ENCODE measurements at regions not wholly inside any gene's neighbourhood (a gene's known extent, or its start where the extent isn't known, plus 50 kb on each side); places are given as distances from the start of the nearest gene placed in this dataset.
"Not testable (repeated sequence)": the region's sequence is repeated elsewhere in the genome, so short reads cannot be mapped to it uniquely, and the experiment has no call there.

DNA sequence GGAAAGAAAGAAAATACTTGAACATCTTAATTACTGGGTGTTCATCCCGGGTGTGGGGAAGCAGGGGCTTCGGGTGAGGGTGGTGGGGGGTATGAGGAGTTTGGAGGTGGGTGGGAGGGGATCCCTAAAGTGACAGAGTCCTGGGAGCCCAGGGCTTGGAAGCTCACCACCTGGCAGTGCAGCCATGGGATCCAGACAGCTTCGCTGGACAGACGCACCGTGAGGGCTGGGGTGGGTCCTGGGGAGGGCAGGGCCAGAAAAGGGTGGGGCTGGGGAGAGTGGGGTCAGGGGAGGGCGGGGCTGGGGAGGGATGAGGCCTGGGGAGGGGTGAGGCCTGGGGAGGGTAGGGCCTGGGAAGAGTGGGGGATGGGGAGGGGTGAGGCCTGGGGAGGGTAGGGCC, 127.5 kb upstream of the LPCAT1 start:
- DNase-seq, result no peak

DNA sequence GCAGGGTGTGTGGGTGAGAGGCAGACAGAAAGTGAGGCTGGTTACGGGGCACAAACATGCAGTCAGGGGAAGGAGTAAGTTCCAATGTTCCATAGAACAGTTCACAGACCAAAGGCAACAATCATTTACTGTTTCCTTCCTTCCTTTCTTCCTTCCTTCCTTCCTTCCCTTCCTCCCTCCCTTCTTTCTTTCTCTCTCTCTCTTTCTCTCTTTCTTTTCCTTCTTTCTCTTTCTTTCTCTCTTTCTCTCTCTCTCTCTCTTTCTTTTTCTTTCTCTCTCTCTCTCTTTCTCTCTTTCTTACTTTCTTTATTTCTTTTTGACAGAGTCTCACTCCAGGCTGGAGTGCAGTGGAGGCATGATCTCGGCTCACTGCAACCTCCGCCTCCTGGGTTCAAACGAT, 125.8 kb upstream of the LPCAT1 start:
- DNase-seq, result no peak

DNA sequence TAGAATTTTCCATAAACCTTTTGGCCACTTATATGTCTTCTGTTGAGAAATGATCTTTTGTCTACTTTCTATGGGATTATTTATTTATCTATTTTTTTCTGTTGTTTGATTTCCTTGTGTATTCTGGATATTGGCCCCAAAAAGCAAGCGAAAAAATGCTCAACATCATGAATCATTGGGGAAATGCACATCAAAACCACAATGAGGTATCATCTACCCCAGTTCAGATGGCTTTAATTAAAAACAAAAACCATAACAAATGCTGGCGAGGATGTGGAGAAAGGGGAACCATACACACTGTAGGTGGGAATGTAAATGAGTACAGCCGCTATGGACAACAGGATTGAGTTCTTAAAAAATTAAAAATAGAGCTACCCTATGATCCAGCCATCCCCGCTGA, 125.0 kb upstream of the LPCAT1 start:
- DNase-seq, result no peak

DNA sequence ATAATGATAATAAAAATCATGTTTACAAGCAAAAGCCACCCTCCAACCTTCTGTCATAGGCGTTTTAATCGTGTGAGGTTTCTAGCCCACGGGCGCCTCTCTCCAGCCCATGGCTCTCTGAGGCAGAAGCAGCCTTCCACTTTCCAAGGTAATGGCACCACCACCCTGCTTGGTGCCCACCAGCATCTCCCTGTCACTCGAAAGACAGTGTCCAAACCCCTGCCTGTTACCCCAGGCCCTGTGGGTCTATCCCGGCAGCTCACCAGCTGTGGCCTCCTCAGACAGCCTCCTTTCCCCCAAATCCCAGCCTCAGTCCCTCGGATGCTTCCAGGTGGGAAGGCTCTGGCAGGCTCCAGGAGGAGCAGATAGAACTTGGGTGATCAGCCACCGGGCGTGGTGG, 123.8 kb upstream of the LPCAT1 start:
- DNase-seq, result no peak

DNA sequence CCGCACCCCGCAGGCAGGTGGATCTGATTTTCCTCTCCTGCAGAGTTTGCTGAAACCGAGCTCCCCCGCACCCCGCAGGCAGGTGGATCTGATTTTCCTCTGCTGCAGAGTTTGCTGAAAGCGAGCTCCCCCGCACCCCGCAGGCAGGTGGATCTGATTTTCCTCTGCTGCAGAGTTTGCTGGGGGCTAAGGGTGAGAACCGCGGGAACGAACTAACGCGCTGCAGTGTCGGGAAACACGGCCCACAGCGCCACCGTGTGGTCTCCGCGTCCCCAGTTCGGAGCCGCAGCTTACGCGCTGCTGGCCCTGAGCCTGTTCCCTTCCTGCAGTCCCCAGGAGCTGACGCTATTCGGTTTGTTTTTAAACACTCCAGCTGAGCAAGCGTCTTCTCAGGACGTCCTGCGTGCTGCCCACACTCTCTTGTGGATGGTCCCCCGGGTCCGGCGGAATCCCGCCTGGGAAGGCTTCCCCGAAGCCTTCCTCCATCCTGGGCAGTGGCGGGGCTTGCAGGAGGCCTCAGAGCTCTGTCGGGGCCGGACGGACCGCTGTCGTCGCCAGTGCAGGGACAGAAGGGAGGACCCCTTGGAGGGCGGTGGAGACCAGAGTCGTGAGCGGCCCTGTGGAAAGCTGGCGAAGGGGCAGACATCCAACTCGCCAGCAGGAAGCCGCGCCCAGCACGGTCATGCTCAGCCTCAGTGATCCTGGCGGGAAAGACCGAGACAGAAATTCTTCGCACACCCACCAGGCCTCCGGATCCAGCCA, 121.2 kb upstream of the LPCAT1 start:
- peak; percentile 83 for DNase-seq

DNA sequence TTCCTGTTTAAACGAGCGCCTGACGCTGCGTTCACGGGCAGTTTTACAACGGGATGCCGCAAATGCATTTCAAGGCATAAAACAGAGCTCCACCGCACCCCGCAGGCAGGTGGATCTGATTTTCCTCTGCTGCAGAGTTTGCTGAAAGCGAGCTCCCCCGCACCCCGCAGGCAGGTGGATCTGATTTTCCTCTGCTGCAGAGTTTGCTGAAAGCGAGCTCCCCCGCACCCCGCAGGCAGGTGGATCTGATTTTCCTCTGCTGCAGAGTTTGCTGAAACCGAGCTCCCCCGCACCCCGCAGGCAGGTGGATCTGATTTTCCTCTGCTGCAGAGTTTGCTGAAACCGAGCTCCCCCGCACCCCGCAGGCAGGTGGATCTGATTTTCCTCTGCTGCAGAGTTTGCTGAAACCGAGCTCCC, 120.6 kb upstream of the LPCAT1 start:
- DNase-seq, result not testable (repeated sequence)

DNA sequence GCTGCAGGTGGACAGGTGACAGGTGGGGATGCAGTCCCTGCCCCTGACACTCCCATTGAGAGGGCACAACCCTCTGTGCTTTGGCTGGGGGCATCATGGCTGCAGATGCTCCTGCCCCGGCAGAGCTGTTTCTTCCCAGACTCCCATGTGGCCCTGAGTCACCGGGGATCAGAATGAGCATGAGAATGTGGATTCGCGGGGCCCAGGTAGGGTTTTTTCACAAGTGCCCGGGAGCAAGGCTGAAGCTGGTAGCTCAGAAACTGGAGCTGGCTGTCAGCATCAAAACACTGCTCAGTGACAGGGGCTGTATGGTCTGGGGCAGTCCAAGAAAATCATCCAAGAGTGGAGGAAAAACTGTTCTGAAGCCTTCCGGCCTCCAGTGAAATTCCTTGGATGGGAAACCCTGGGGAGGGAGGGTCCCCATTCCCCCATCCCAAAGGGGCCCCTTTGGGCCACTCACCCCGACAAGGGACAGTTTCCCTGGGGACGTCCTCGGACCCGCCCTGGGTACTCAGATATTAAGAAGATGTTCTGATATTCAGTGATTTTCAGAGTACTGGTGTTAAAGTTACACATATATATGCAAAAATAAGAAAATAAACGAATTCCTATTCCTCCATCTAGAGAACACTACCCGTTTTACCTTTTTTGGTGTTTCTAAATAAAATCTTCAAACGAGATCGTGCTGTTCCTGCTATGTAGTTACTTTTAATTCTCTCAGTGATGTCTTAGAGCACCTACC, 120.1 kb upstream of the LPCAT1 start:
- no peak for DNase-seq

DNA sequence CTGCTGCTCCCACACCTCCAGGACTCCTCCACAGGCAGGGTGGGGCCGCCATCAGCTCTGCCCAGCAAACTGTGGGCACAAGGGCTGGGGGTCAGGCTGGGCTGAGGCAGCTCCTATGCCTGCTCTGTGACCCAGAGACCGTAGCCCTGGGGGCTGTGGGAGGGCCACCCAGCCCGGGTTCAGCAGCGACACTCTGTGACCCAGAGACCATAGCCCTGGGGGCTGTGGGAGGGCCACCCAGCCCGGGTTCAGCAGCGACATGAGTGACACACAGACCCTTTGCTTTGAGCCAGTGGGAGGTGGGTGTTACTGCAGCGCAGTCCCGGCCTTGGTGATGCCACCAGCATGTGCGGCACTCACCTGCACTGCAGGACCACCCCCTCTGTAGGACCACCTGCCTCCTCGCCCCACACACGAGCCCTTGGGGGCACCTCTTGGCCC, 118.9 kb upstream of the LPCAT1 start:
- DNase-seq, result no peak

DNA sequence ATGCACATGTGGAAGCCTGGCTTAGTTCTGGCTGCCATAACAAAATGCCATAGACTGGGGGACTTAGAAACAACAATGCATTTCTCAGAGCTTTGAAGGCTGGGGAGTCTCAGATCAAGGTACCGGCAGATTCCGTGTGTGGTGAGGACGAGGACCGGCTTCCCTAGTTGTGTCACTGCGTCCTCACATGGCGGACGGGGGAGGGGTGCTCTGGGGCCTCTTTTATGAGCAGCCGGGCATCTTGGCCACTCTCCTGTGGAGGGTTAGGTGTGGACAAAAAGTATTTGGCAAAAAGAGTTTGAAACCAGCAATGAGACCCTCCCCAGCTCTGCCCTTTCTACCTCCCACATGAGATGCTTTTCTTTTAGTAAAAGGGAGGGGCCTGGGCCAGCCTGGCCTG, 118.5 kb upstream of the LPCAT1 start:
- no peak for DNase-seq

DNA sequence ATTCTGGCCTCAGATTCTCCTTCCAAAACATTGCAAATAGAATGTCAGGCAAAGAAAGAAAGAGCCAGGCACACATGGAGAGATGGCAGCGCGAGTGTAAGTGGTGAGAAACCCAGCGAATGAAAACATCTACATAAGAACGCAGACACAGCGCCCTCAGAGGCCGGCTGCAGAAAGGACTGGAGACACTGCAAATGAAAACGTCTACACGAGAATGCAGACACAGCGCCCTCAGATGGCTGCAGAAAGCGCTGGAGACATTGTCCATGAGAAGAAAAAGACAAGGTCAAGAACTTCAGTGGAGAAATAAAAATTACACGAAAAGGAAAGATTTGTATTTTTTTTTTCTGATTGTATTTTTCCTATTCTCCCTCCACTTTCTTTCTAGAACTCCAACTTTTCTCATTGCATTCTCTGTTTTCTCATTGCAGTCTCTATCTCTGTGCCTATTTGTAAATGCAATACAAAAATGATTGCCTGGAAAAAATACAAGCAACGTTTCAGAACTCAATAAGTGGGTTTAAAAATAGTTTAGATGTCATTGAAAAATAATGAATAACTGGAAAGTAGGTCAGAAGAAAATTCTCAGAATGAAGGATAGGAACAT, 117.9 kb upstream of the LPCAT1 start:
- peak; percentile 87 for DNase-seq

DNA sequence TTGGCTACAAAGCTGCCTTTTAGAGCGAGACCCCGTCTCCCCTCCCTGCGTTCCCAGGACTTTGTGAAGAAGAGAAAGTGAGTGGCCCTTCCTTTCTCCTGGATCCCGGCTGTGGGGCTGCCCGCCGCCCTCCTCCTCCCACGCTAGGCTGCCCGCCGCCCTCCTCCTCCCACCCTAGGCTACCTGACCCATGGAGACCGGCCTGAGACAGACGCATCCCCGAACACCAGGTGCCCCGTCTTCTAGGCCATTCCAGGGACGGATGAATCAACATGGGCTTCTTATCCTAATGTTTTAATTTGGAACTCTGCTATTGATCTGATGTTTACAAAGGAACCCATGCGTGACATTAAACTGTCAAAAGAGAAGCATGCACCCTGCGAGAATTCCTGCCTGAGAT, 117.3 kb upstream of the LPCAT1 start:
- DNase-seq, result no peak

DNA sequence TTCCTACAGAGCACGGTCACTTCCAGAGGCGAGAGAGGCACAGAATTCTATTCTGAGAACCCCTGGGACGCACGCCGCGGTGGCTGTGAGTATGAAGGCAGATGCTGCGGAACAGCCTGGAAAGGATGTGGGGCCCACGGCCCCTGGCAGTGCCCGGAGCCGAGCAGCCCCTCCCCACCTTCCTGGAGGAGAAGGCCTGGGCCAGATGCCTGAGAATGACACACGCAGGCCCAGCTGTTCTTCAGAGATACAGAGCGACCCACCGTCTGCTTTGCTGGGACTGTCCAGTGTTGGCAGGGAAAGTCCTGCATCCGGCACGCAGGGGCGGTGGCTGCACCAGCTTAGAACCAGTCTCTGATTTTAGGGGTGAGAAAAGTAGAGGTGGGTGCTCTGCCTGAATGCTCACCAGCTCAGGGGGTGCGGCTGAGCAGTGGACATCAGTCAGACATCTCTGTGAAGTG, 116.7 kb upstream of the LPCAT1 start:
- DNase-seq, result no peak

DNA sequence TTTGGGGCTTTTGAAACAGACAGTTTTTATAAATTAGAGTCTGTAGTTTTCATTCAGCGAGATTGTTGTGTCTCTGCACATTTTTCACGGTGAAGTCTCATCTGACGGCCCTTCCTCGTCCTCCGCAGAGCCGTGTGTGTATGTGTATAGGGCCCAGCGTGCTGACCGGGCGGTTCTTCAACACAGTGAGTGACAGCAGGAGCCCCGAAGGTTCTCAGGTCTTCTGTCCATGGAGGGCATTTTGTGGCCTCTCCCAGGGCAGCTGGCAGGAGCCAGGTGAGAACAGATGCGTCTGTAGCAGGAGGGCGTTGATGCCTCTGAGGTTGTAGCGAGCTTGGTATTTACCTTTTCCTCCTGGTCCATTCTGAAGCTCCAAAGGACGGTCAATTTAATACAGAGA, 116.0 kb upstream of the LPCAT1 start:
- no peak for DNase-seq

DNA sequence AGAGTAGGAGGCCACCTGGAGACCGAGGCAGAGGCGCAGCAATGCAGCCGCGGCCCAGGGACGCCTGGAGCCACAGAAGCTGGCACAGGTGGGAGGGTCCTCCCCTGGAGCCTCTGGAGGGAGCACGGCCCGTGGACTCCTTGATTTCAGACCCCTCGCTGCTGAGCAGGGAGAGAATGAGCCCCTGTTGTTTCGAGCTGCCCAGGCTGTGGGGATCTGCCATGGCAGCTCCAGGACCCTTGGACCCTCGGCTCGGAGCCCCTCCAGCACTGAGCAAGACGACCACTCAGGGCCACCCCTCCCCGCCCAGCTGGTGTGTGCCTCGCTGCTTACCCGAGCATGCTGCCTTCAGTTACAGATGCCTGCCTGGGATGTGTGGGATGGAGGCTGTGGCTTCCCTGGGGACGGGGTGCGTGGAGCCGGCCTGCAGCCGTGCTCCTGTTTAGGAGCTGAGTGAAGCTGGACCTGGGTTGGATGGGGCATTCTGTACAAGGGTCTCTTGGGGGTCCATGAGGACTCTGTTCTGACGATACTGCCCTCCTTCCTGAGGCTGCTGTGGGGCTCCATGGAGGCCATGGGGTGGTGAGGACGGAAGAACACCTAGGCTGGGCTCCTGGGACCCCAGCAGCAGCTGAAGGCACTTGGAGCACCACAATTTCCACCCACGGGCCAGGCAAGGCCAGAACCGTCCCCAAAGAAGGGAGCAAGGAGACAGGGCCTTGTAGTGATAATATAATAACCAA, 115.1 kb upstream of the LPCAT1 start:
- DNase-seq, result no peak

DNA sequence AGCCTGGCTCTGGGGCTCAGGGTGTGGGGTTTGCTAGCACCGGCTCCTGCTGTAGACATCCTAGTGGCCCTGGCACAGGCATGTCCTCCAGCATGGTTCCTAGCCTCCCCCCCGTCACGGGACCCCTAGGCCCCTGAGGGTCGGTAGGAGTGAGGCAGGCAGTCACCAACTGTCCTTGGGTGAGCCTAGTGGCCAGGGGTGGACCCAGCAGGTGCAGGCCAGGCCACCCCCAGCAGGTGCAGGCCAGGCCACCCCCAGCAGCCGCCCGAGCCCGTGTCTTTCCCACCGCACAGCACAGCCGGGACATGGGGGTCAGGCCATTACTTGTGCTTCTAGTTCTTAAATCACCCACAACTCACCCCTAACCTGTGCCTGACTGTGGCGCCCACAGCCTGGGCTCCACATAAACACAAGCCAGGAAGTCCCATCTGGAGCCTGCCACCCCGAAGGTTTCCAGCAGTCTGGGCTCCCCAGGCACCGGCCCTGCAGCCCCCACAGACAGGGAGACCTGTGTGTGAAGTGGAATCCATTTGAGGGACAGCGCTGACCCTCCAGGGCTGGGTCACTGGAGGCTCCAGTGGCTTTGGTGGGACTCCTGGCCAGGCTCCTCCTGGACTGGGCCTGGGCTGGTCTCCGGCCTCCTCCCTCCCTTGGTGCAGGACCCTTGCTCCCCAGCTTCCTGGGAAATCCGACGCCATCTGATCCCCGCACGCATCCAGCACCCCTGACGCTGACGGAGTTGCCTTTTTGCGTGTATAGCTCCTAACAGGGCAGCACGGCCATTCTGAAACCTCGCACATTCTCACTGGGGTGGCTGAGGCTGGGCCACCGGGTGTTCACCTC, 114.1 kb upstream of the LPCAT1 start:
- no peak for DNase-seq

DNA sequence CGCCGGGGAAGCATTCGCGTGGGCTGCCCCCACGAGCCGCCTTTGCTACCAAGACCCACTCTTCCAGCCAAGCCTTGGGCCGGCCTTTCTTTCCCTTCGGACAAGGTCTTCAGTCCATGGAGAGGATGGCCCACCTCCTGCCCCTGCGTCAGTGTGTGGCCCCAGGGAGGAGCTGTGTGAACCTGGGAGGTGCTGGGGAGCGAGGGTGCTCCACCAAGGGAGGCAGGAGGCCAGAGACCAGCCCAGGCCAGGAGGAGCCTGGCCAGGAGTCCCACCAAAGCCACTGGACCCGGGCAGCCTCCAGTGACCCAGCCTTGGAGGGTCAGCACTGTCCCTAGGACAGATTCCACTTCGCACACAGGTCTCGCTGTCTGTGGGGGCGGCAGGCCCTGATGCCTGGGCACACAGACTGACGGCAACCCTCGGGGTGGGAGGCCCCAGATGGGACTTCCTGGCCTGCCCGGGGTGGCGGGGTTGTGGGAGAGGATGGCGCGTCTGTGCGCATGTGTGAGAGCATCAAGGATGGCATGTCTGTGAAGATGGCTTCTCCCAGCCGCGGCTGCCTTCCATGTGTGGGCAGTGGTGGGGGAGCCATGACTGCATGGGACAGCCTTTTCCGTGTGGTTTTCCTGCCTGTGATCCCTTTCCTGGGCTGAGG, 113.3 kb upstream of the LPCAT1 start:
- DNase-seq, result no peak

DNA sequence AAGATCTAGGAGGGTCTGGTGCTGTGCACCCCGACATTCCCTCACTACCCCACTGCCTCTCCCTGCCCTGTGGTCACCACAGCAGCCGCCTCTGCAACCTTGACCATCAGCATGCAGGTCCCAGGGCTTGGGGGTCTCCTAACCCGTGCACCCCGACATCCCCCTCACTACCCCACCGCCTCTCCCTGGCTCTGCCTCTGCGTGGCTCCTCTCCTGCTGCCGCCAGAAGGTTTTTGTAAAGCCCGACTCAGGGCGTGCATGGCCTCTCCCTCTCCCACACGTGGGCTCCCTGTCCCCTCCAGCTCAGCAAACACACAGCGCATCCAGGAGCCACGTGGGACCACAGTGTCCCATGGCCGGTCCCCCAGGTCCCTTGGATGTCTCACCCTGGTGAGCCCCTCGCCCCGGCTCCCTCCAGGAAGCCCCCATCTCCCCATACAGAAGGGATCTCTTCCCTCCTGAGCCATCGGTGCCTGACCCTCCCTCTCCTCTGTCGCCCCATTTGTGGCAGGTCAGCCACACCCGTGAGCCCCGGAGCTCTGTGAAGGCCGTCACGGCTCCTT, 112.5 kb upstream of the LPCAT1 start:
- not testable (repeated sequence) for DNase-seq

DNA sequence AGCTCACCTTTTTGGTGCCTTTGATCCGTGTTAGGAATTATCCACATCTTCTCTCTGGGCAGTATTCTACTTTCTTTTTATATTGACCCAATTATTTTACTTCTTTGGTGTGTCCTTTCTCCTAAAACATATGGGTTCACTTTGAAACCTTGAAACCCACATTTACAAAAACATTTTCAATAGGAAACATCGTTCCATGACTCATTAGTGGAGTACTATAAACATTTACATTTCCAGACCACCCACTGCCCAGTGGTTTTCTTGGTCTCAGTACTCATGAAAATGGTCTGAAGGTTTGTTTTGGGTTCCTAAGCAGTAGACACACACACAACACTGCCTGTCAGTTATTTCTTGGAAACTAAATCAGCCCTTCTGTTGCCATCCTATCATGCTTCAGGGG, 111.7 kb upstream of the LPCAT1 start:
- DNase-seq, result not testable (repeated sequence)

DNA sequence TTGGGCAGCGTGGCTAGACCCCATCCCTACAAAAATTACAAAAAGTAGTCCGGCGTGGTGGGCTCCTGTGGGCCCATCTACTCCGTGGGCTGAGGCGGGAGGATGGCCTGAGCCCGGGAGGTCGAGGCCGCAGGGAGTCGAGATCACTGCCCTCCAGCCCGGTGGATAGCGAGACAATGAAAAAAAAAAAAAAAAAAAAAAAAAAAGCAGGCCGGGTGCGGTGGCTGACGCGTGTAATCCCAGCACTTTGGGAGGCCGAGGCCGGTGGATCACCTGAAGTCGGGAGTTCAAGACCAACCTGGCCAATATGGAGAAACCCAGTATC, 110.5 kb upstream of the LPCAT1 start:
- no peak for DNase-seq

DNA sequence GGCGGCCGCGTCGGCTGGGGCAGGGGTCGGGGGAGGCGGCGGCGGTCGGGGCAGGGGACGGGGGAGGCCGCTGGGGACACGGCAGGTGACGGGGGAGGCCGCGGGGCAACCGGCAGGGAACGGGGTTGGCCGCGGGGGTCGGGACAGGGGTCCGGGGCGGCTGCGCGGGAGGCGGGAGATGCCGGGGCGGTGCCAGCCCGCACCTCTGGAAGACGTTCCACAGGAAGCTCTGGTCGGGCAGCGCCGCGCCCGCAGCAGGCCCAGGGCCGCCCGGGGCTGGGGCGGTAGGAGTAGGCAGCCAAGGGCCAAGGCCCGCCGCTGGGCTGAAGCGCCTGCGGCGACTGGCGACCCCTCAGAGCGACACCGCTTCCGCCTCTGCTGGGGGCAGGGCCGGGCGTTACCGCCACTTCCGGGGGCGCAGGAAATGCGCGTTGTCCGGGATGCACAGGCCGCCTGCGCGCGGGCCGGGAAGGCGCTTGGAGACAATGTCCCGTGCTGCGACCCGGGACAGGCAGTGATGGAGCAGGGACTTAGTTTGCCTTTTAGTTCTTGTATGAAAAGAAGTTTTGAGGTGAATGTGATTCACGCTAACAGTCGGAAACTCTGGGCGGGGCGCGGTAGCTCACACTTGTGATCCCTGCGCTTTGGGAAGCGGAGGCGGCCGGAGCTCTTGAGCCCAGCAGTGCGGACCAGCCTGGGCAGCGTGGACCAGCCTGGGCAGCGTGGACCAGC, 110.0 kb upstream of the LPCAT1 start:
- DNase-seq, result peak; percentile 65

DNA sequence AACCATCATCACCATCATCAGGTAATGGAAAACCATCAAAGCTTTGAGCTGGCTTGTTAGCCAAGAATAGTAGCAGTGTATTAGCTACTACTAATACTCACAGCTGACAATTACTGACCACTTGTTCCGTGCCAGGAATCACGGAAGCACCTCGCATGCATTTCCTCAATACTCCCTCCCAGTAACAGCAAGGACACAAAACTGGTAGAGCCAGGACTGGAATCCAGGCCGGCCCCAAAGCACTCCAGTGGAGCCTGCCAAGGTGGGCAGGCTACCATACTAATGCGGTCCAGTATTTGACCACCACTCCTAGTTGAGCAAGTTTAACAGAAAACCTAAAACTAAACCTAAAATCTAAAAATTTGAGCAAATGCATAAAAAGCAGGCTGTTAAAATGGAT, 107.2 kb upstream of the LPCAT1 start:
- DNase-seq, result not testable (repeated sequence)
